PC-9 (cell line): ENCODE measurements at regions not wholly inside any gene's neighbourhood (a gene's known extent, or its start where the extent isn't known, plus 50 kb on each side); places are given as distances from the start of the nearest gene placed in this dataset.

ENCODE experiments used
- BruUV-seq: library from RNA; stranded (reverse); fragments of 400-500 nt; replicated peaks from 2 replicates; lab custom pipeline; 2021; lab: Mats Ljungman, UMichigan
- CTCF ChIA-PET: fragments of 300-600 bp; sonication (Branson Sonifier 250); formaldehyde crosslinking; loops from one replicate; lab custom pipeline; 2022; ENCODE audit warnings: antibody characterized with exemption; lab: Charles Lee
- POLR2A ChIA-PET: fragments of 300-600 bp; sonication (Branson Sonifier 250); formaldehyde crosslinking; loops from one replicate; lab custom pipeline; 2022; ENCODE audit warnings: antibody characterized with exemption; ENCODE audit not compliant: unreplicated experiment; lab: Charles Lee
- DNase-seq, 2 experiments: peaks; one replicate each; pipeline versions ENCODE4 v3.0.0 to v3.0.0-alpha.2; 2015 to 2022; ENCODE audit warnings: mixed read lengths in 1 of 2
- H2AFZ ChIP-seq: fragments of 200-600 bp; sonication (generic); 2 replicates; pipeline ENCODE4 v1.8.1; 2017; ENCODE audit warnings: antibody characterized with exemption
- H3F3A ChIP-seq: fragments of 200-600 bp; sonication (generic); 2 replicates; pipeline ENCODE4 v1.8.1; 2017; ENCODE audit warnings: antibody characterized with exemption, mild to moderate bottlenecking, low read depth; ENCODE audit not compliant: insufficient read depth
- H3K27ac ChIP-seq: fragments of 200-600 bp; sonication (generic); 2 replicates; pipeline ENCODE4 v1.6.1; 2016; ENCODE audit warnings: mixed run types
- H3K27me3 ChIP-seq: fragments of 200-600 bp; sonication (generic); 2 replicates; pipeline ENCODE4 v1.6.1; 2016; ENCODE audit warnings: low read depth, mixed run types; ENCODE audit not compliant: insufficient read depth
- H3K36me3 ChIP-seq: fragments of 200-600 bp; sonication (generic); 2 replicates; pipeline ENCODE4 v1.6.1; 2016; ENCODE audit warnings: low read depth, mixed run types
- H3K4me1 ChIP-seq: fragments of 200-600 bp; sonication (generic); replicated peaks from 2 replicates; pipeline ENCODE4 v1.6.1; 2016; ENCODE audit warnings: mixed run types; ENCODE audit not compliant: insufficient read depth
- H3K4me2 ChIP-seq: fragments of 200-600 bp; sonication (generic); 2 replicates; pipeline ENCODE4 v1.6.1; 2017; ENCODE audit warnings: mixed run types
- H3K4me3 ChIP-seq: fragments of 200-600 bp; sonication (generic); 2 replicates; pipeline ENCODE4 v1.6.1; 2016; ENCODE audit warnings: mixed run types
- H3K79me2 ChIP-seq: fragments of 200-600 bp; sonication (generic); 2 replicates; pipeline ENCODE4 v1.6.1; 2017; ENCODE audit warnings: low read depth, mixed run types
- H3K9me2 ChIP-seq: fragments of 200-600 bp; sonication (generic); 2 replicates; pipeline ENCODE4 v1.8.1; 2017; ENCODE audit warnings: mild to moderate bottlenecking; ENCODE audit not compliant: insufficient read depth
- H3K9me3 ChIP-seq: fragments of 200-600 bp; sonication (generic); 2 replicates; pipeline ENCODE4 v1.8.1; 2016; ENCODE audit warnings: low read depth; ENCODE audit not compliant: insufficient read depth
- H4K20me1 ChIP-seq: fragments of 200-600 bp; sonication (generic); 2 replicates; pipeline ENCODE4 v1.8.1; 2017; ENCODE audit not compliant: insufficient read depth
- CTCF ChIP-seq: fragments of 200-600 bp; sonication (generic); conservative IDR thresholded peaks from 2 replicates; pipeline ENCODE4 v1.6.1; 2017; ENCODE audit warnings: mixed run types, antibody characterized with exemption, mild to moderate bottlenecking, moderate library complexity
- EZH2 ChIP-seq: fragments of 200-600 bp; sonication (generic); IDR thresholded peaks from 2 replicates; pipeline ENCODE4 v1.8.0; 2017; ENCODE audit warnings: antibody characterized with exemption, low read depth
- intact Hi-C: fragments of 100-400 bp; cut with micrococcal nuclease; formaldehyde crosslinking; loops from one replicate; pipeline ENCODE4 v1.10.0; 2022; ENCODE audit not compliant: unreplicated experiment

- H2AFZ ChIP-seq: no peak overlapping the region
- H3K4me1 ChIP-seq: no peaks in the 10 kb centered on the region
- no peaks in the 10 kb centered on the region for H3K9me2 ChIP-seq
- no TSS peak for BruUV-seq
- no peaks in the 10 kb centered on the region for H4K20me1 ChIP-seq
- H3F3A ChIP-seq: no peaks in the 10 kb centered on the region
- POLR2A ChIA-PET: no interaction called here
- H3K27ac ChIP-seq: no peak overlapping the region
- no peaks in the 10 kb centered on the region for H3K9me3 ChIP-seq
- no peak overlapping the region for H3K4me3 ChIP-seq
- CTCF ChIA-PET: no interaction called here
- no peaks in the 10 kb centered on the region for H3K27me3 ChIP-seq
- no peak for DNase-seq
- intact Hi-C loops: no loop called here
- TF ChIP-seq CTCF (no peak), EZH2 (no peak)
- H3K4me2 ChIP-seq: no peak overlapping the region
- H3K79me2 ChIP-seq: no peaks in the 10 kb centered on the region
- H3K36me3 ChIP-seq: no peaks in the 10 kb centered on the region
These were observed 808.6 kb upstream of the RAG2 start for GRCh38 chr11:37406651-37407050.

- no peak for TF ChIP-seq EZH2
- no peak for TF ChIP-seq CTCF
- Histone ChIP-seq H3K9me2 (no peaks in the 10 kb centered on the region), H3K4me2 (no peak overlapping the region), H4K20me1 (no peaks in the 10 kb centered on the region), H3K79me2 (no peaks in the 10 kb centered on the region), H3K36me3 (no peaks in the 10 kb centered on the region), H3F3A (no peaks in the 10 kb centered on the region), H3K27me3 (no peaks in the 10 kb centered on the region), H2AFZ (no peak overlapping the region), H3K9me3 (no peaks in the 10 kb centered on the region), H3K4me1 (no peaks in the 10 kb centered on the region), H3K4me3 (no peak overlapping the region), H3K27ac (no peak overlapping the region)
- no peak for DNase-seq
- intact Hi-C loops: no loop called here
- ChIA-PET POLR2A (no interaction called here), CTCF (no interaction called here)
- BruUV-seq: no TSS peak
These were observed 806.2 kb upstream of the RAG2 start for GRCh38 chr11:37404231-37404630.

- intact Hi-C loops: no loop called here
- H3K36me3 ChIP-seq: no peaks in the 10 kb centered on the region
- ChIA-PET POLR2A (no interaction called here), CTCF (no interaction called here)
- no peak overlapping the region for H2AFZ ChIP-seq
- no peaks in the 10 kb centered on the region for H3K9me2 ChIP-seq
- TF ChIP-seq CTCF: no peak
- TF ChIP-seq EZH2: no peak
- no peak overlapping the region for H3K4me2 ChIP-seq
- H3K27ac ChIP-seq: no peak overlapping the region
- no peaks in the 10 kb centered on the region for H3K27me3 ChIP-seq
- no peaks in the 10 kb centered on the region for H3K79me2 ChIP-seq
- no peak for DNase-seq
- H4K20me1 ChIP-seq: no peaks in the 10 kb centered on the region
- no peaks in the 10 kb centered on the region for H3K4me1 ChIP-seq
- no peaks in the 10 kb centered on the region for H3K9me3 ChIP-seq
- BruUV-seq: no TSS peak
- no peak overlapping the region for H3K4me3 ChIP-seq
- no peaks in the 10 kb centered on the region for H3F3A ChIP-seq
These were observed 804.6 kb upstream of the RAG2 start for GRCh38 chr11:37402663-37403062.
